LoVo (cell line): ENCODE measurements at regions not wholly inside any gene's neighbourhood (a gene's known extent, or its start where the extent isn't known, plus 50 kb on each side); places are given as distances from the start of the nearest gene placed in this dataset.

Experiments used
- DNase-seq: peaks from one replicate; pipeline ENCODE4 v3.0.0-alpha.2; 2016; ENCODE audit warnings: low spot score

GRCh38 chr1:235009561-235010306 lies 118.9 kb downstream of the TOMM20 start:
- no peak for DNase-seq

GRCh38 chr1:235009074-235009473 lies 119.6 kb downstream of the TOMM20 start:
- no peak for DNase-seq

- DNase-seq: no peak
These were observed 120.4 kb downstream of the TOMM20 start for GRCh38 chr1:235008239-235008638.

- no peak for DNase-seq
These were observed 121.8 kb downstream of the TOMM20 start for GRCh38 chr1:235006816-235007215.

GRCh38 chr1:235006132-235006721 lies 122.4 kb downstream of the TOMM20 start:
- DNase-seq: no peak

GRCh38 chr1:235004840-235005391 lies 123.7 kb downstream of the TOMM20 start:
- no peak for DNase-seq

GRCh38 chr1:235004276-235004675 lies 124.4 kb downstream of the TOMM20 start:
- DNase-seq: no peak

GRCh38 chr1:235002706-235003300 lies 125.8 kb downstream of the TOMM20 start:
- DNase-seq: no peak

GRCh38 chr1:234999513-234999940 lies 129.1 kb downstream of the TOMM20 start:
- no peak for DNase-seq

- peak; percentile 94 for DNase-seq
These were observed 130.5 kb downstream of the TOMM20 start for GRCh38 chr1:234997896-234998741.

GRCh38 chr1:234997201-234997895 lies 131.3 kb downstream of the TOMM20 start:
- DNase-seq: peak; percentile 97

- DNase-seq: no peak
These were observed 132.3 kb downstream of the TOMM20 start for GRCh38 chr1:234996245-234996757.

GRCh38 chr1:234994436-234995295 lies 134.0 kb downstream of the TOMM20 start:
- DNase-seq: no peak

GRCh38 chr1:234992065-234992464 lies 136.6 kb downstream of the TOMM20 start:
- DNase-seq: no peak

- DNase-seq: no peak
These were observed 137.5 kb downstream of the TOMM20 start for GRCh38 chr1:234990874-234991801.

- no peak for DNase-seq
These were observed 138.3 kb downstream of the TOMM20 start for GRCh38 chr1:234990328-234990675.

- no peak for DNase-seq
These were observed 138.9 kb downstream of the TOMM20 start for GRCh38 chr1:234989479-234990327.

GRCh38 chr1:234989019-234989418 lies 139.6 kb downstream of the TOMM20 start:
- DNase-seq: no peak
